GM19025 (cell line): ENCODE measurements at regions not wholly inside any gene's neighbourhood (a gene's known extent, or its start where the extent isn't known, plus 50 kb on each side); places are given as distances from the start of the nearest gene placed in this dataset.
"Not testable (repeated sequence)": the region's sequence is repeated elsewhere in the genome, so short reads cannot be mapped to it uniquely, and the experiment has no call there.

Experiments
- ATAC-seq: cut with Tn5 transposase; IDR thresholded peaks from one replicate; pipeline ENCODE4 v1.9.1; 2021; ENCODE audit warnings: mild to moderate bottlenecking, low read depth, moderate library complexity; ENCODE audit not compliant: unreplicated experiment

- no peak for ATAC-seq
These were observed 262.2 kb downstream of the MEX3B start for GRCh38 chr15:81783586-81783985.

DNA sequence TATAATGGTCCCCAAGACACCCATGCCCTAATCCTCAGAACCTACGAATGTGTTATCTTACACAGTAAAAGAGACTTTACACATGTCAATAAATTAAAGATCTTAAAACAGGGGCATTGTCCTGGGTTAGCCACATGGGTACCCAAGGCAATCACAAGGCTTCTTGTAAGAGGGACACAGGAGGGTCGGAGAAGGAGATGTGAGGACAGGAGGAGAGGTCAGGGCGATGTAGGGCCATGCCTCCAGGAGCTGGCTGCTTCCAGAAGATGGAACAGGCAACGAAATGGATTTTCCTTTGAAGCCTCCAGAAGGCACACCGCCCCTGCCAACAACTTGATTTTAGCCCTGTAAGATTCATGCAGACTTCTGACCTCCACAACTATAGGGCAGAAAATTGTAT is 262.7 kb downstream of the MEX3B start:
- no peak for ATAC-seq

GRCh38 chr15:81781395-81781794 is 264.4 kb downstream of the MEX3B start:
- ATAC-seq, result no peak

- no peak for ATAC-seq
These were observed 264.9 kb downstream of the MEX3B start for GRCh38 chr15:81780966-81781365.

DNA sequence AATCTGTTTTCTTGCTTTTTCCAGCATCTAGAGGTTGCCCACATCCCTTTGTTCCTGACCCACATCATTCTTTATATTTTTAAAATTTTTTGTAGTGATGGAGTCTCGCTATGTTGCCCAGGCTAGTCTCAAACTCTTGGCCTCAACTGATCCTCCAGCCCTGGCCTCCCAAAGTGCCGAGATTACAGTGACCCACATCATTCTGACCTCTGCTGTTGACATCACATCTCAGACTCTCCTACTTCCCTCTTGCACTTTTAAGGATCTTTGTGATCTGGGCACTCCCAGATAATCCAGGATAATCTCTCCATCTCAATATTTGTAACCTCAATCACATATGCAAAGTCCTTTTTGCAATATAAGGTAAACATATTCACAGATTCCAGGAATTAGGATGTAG is 266.6 kb downstream of the MEX3B start:
- ATAC-seq, result no peak

- no peak for ATAC-seq
These were observed 268.3 kb downstream of the MEX3B start for GRCh38 chr15:81777546-81777945.

GRCh38 chr15:81776976-81777375 is 268.8 kb downstream of the MEX3B start:
- no peak for ATAC-seq

- ATAC-seq, result not testable (repeated sequence)
These were observed 270.0 kb downstream of the MEX3B start for GRCh38 chr15:81775779-81776178.

DNA sequence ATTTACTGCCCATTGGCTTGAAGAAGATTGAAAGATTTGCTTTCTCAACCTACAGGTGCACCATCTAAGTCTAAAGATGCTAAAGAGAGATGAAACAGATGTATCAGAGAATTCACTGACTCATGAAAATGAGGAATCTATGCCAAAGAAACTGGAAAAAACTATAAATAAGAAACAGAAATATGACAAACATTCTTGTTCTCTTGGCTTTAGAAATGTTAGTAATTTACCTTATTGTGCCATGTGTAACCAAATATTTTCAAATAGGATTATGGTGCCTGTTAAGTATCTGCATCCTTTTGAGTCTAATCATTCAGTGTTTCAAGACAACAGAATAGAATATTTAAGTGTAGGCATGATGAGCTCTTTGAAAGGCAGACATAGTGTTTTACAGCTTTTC is 271.5 kb downstream of the MEX3B start:
- no peak for ATAC-seq

DNA sequence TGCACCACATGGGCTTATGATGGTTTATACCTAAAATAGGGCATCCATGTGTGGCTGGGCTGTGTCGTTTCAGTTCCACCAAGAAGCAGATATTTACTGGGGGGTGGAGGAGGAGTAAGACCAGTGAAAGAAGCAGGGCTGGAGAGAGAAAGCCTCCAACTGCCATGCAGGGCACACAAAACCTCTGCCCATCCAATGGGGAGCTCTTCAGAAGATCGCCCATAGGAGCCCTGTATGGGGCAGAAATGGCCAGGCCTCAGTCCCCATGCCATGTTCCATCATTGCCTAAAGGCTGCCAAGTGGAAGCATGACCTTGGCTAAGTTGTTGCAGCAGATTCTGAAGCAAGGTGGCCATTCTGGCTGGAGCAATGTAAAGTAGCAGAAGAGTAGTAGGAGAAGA is 277.0 kb downstream of the MEX3B start:
- ATAC-seq, result no peak

GRCh38 chr15:81766829-81767475 is 278.9 kb downstream of the MEX3B start:
- no peak for ATAC-seq

DNA sequence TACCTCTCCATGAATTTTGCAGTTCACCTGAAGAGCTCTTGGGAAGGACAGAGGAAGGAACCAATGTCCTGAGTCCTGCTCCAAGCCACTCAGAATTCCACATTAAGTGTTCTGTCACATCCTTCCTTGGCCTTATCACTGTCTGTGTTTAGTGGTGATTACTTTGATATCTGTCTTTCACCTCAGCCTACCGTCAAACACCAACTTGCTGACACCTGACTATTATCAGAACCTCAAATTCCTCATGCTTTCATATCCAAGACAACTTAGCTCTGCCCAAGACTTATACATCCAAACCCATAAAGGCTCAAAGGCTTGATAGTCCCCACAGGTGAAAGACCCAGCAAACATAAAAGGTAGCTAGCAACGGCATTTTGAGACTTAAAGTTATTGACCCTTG is 280.0 kb downstream of the MEX3B start:
- ATAC-seq, result no peak

DNA sequence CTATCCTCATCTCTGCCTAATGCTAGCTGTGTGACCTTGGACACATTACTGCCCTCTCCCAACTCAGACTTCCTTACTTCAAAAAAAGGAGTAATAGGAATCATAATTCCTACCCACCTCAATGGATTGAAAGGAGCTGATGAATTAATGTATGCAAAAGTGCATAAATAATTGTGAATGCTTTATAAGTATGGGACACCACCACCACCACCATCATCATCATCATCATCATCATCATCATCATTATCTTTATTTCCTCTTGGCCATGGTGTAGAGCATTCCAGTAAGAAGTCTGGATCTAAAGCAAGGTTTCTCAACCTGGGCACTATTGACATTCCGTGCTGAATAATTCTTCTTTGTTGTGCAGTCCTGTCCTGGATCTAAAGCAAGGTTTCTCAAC is 282.5 kb downstream of the MEX3B start:
- ATAC-seq, result no peak

DNA sequence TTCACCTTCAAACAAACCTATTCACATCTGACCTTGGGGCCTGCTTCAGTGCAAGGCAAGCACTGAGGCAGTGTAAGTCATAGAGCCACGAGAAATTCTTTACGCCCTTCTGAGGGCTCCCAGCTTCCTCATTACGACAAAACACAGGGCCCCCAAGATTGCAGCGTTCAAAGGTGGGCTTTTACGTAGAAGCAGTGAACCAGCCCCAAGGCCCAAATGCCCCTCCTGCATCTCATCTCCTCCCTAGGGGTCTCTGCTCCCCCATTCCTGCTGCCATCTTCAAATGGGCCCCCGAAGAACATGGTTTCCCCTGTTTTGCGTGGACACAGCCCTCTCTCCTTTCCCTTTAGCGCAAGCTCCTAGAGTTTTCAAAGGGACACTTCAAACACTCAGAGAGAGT is 285.1 kb downstream of the MEX3B start:
- ATAC-seq, result no peak

- ATAC-seq, result no peak
These were observed 287.0 kb downstream of the MEX3B start for GRCh38 chr15:81758818-81759284.

- ATAC-seq, result no peak
These were observed 290.2 kb downstream of the MEX3B start for GRCh38 chr15:81755626-81756025.

- no peak for ATAC-seq
These were observed 291.7 kb downstream of the MEX3B start for GRCh38 chr15:81754078-81754477.

DNA sequence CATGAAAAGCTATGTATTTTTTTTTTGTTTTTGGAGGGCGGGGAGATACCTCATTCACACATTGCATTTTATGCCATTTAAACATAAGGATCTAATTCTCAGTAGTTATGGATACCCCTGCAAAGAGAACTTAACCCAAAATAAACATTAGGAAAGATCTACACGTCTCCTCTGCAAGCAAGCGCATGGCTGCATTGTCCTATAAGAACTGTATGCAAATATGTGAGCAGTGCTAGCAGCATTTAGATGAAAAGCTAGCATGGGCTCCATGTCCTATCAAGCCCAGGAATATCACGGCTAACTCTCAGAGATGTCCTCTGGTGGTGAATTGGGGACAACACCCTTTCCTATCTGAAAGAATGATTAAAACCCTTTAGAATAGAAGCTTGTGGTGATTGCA is 292.8 kb downstream of the MEX3B start:
- no peak for ATAC-seq

DNA sequence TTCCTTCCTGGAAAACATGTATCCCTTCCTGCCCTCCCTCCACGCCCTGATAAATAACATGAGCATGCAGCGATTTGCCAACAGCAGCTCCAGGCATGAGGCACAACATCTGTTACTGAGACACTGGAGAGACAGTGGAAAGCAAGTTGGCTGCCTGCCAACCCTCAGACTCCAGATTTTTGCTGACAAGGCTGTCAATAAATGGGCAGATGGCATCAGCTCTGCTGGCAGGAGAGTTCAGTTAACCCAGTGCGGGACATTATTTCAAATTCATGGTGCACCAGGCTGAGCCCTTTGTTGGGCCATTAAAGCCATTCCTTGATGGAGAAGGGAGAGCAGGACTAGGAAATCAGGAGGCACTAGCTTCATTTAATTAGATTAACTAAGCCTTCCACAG is 293.3 kb downstream of the MEX3B start:
- no peak for ATAC-seq

DNA sequence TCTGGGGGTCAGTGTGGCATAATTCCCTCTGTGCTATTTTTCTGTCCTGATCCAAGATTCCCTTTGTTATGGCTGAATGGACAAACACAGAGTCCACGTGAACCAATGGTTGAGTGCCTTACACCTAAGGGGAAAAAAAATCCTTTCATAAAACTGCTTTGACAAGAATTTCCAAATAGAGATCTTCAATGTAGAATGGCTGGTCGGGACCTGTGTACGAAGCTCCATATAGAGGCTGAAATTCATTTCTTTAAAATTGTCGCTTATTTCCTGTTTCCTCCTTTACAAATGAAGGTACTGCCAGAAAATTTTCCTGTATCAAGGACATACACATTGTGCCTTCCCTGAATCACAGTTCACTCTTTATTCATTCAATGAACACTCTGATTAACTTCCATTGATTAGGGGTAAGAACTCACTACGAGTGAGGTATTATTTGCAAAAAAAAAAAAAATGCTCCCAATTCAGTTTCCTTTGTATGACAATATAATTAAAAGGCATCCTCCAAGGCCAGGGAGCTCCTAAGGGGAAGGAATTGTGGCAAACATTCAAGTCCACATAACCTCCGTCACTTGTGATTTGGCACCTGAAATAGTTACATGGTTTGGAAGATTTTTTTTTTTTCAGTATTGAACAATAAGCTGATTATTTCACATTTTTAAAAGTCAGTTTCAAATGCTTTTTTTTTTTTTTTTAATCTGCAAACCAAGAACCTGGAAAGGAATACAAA is 293.8 kb downstream of the MEX3B start:
- ATAC-seq, result no peak

DNA sequence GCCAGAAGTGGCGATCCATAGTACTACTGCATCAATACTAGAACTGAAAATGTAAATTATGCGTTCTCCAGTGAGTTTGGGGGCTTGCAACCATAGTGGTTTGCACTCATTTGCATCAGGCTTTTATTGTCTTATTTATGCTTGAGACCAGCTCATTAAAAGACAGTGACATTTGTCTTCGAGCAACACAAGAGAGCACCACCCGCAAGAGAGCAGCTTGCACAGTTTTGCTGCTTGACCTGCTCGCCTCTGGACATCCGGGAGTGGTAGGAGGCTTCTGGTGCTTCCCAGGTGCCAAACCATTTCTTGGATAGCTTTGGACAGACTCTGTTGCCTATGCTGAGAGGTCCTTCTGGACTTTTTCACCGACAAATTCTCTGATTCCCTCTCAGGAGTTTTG is 294.6 kb downstream of the MEX3B start:
- no peak for ATAC-seq

DNA sequence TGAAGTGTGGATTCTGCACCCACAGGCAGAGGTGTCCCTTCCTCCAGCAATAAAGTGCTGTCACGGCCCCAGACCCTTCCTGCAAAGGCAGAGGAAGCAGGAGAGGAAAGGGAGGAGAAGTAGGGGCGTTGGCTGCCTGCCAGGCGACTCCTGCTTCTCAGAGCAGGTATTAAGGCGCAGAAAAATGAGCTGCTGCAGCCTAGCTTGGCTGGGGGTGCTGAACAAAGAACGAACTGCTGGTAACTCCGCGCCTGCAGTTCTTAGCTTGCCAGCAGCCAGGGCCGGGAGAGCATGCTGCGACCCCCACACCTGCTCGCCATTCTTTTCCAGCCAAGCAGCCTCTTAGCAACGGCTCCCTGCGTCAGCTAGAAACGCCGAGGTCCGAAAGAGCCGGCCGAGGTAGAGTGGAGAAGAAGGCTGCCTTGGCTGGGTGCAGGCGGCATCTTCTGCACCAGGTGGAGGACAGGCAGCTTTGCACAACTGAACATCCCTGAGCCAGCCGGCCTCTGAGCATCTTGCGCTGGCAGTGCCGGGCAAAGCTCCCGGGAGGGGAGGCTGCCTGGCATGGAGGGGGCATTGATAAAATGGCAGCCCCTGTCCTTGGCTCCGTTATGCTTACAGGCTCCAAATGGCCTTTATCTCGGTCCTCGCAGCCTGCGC is 296.0 kb downstream of the MEX3B start:
- ATAC-seq, result no peak
